ENCODE measurements at regions not wholly inside any gene's neighbourhood (a gene's known extent, or its start where the extent isn't known, plus 50 kb on each side); places are given as distances from the start of the nearest gene placed in this dataset.
A peak's percentile ranks its signal among the peaks of the same experiment; 100 is the strongest.

DNA sequence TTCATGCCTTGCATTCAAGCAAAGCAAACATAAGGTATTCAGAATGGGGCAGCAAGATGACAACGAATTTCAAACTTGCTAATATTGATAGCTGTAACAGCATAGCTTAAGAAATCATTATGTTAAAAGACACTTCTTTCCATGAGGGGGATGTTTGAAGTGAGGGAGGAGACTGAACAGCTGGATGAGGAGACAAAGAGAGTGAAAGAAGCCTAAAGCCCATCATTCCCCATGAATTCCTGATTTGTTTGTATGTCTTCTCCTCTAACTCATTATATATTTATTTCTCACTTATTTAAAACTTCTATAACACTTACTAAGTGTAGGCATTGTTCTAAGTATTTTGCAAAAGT is 125.2 kb upstream of the PBX1 start:
- ATAC-seq: no peak
- Histone ChIP-seq H3K9ac (ENCODE audit: low read length) (no peak overlapping the region), H2AFZ (ENCODE audit: low read depth, low read length, poor library complexity, severe bottlenecking) (no peak overlapping the region), H3K36me3 (ENCODE audit: control insufficient read depth in 1 of 2, insufficient read depth in 2 of 2, low read length in 2 of 2) (no peaks in the 10 kb centered on the region), H3K27me3 (ENCODE audit: insufficient read depth, low read length) (no peaks in the 10 kb centered on the region), H3K27ac (ENCODE audit: low read depth, low read length) (no peak overlapping the region), H3K79me2 (ENCODE audit: insufficient read depth, low read length) (no peaks in the 10 kb centered on the region), H4K20me1 (ENCODE audit: insufficient read depth) (no peaks in the 10 kb centered on the region), H3K9me3 (ENCODE audit: control insufficient read depth in 1 of 2, insufficient read depth in 1 of 2, low read depth in 1 of 2, low read length in 2 of 2) (no peaks in the 10 kb centered on the region), H3K4me2 (ENCODE audit: low read length) (no peak overlapping the region), H3K4me1 (ENCODE audit: control insufficient read depth in 1 of 2, insufficient read depth in 2 of 2, low read length in 2 of 2) (no peaks in the 10 kb centered on the region), H3K4me3 (replicated peaks in 1 of 2; ENCODE audit: low read depth in 1 of 2, low read length in 2 of 2) (no peak overlapping the region), H3K9me2 (ENCODE audit: insufficient read depth) (no peaks in the 10 kb centered on the region)
- intact Hi-C loops (cut with micrococcal nuclease): no loop called here
- POLR2A ChIA-PET: no interaction called here
- TF ChIP-seq FOSL1 (IDR thresholded peaks at IDR 0.05; ENCODE audit: low read depth) (no peak), TCF7L2 (IDR thresholded peaks at IDR 0.05; ENCODE audit: borderline replicate concordance, extremely low read depth, insufficient read depth, insufficient read length) (no peak), SP1 (IDR thresholded peaks at IDR 0.05; ENCODE audit: low read depth) (no peak), SRF (IDR thresholded peaks at IDR 0.05; ENCODE audit: low read depth) (no peak), POLR2AphosphoS5 (IDR thresholded peaks at IDR 0.05; ENCODE audit: low read depth, low read length) (no peak), CBX3 (IDR thresholded peaks at IDR 0.05; ENCODE audit: low read depth) (no peak), EZH2phosphoT487 (IDR thresholded peaks at IDR 0.05; ENCODE audit: borderline replicate concordance) (no peak), CEBPB (IDR thresholded peaks at IDR 0.05; ENCODE audit: low read depth) (no peak)
- TF ChIP-seq, protein P1, sequence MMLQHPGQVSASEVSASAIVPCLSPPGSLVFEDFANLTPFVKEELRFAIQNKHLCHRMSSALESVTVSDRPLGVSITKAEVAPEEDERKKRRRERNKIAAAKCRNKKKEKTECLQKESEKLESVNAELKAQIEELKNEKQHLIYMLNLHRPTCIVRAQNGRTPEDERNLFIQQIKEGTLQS (IDR thresholded peaks at IDR 0.05): no peak
- CTCF ChIA-PET: no interaction called here
- RAD21 ChIA-PET (ENCODE audit: low non-redundant PET in 1 of 2, low total read pairs in 2 of 2, uncharacterized antibody in 2 of 2, unreplicated experiment in 2 of 2): no interaction called here
- no TSS peak for BruUV-seq (replicated peaks)
- no peak for DNase-seq (ENCODE audit: low read depth, low spot score)

DNA sequence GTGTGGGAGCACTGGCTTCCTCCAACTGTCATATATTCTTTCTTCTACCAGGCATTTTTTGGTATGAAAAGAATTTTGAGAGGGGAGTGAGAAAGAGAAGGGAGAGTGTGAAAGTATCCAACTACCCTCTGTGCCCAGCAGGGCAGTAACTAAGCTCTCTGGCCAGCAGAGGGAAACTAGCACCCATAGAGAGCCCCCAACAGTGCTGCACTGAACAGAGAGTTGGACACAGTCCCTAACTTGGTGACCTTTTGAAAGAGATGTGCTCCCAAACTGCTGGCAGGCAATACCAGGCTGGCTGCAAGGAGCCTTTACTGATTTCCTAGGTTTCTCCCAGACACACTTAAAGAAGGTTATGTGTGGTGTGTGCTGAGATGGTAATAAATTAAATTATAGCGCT is 118.8 kb upstream of the PBX1 start:
- Histone ChIP-seq H3K9me2 (ENCODE audit: insufficient read depth) (0 out of 2 replicates have a peak, but pooled peaks cover 3% of the 10 kb centered on the region), H3K4me3 (replicated peaks in 1 of 2; ENCODE audit: low read depth in 1 of 2, low read length in 2 of 2) (no peak overlapping the region), H3K9ac (ENCODE audit: low read length) (no peak overlapping the region), H3K27me3 (ENCODE audit: insufficient read depth, low read length) (no peaks in the 10 kb centered on the region), H2AFZ (ENCODE audit: low read depth, low read length, poor library complexity, severe bottlenecking) (no peak overlapping the region), H3K4me2 (ENCODE audit: low read length) (peak overlapping the region; percentile 36; the same call in 1 of the 2 replicates), H3K79me2 (ENCODE audit: insufficient read depth, low read length) (no peaks in the 10 kb centered on the region), H4K20me1 (ENCODE audit: insufficient read depth) (no peaks in the 10 kb centered on the region), H3K4me1 (ENCODE audit: control insufficient read depth in 1 of 2, insufficient read depth in 2 of 2, low read length in 2 of 2) (peaks cover 3 to 9% of the 10 kb centered on the region in 2 experiments; a peak in 3 of 4 replicates), H3K27ac (ENCODE audit: low read depth, low read length) (no peak overlapping the region), H3K9me3 (ENCODE audit: control insufficient read depth in 1 of 2, insufficient read depth in 1 of 2, low read depth in 1 of 2, low read length in 2 of 2) (no peaks in the 10 kb centered on the region), H3K36me3 (ENCODE audit: control insufficient read depth in 1 of 2, insufficient read depth in 2 of 2, low read length in 2 of 2) (no peaks in the 10 kb centered on the region)
- TF ChIP-seq TCF7L2 (IDR thresholded peaks at IDR 0.05; ENCODE audit: borderline replicate concordance, extremely low read depth, insufficient read depth, insufficient read length): peak; percentile 10
- no peak for TF ChIP-seq ELF1 (IDR thresholded peaks at IDR 0.05; ENCODE audit: borderline replicate concordance, low read depth)
- peak in 2 of 3 experiments; percentile 60 to 65; a peak in 4 of 6 replicates for TF ChIP-seq CTCF (IDR thresholded peaks at IDR 0.05 in 2 of 3, conservative IDR thresholded peaks at IDR 0.05 in 1 of 3; ENCODE audit: borderline replicate concordance in 1 of 3, insufficient read depth in 1 of 3, low read depth in 2 of 3, low read length in 2 of 3)
- peak; percentile 58 for TF ChIP-seq RAD21 (IDR thresholded peaks at IDR 0.05; ENCODE audit: low read depth)
- RAD21 ChIA-PET (ENCODE audit: low non-redundant PET in 1 of 2, low total read pairs in 2 of 2, uncharacterized antibody in 2 of 2, unreplicated experiment in 2 of 2): no interaction called here
- ATAC-seq (peak; percentile 98), DNase-seq (ENCODE audit: low read depth, low spot score) (no peak)
- intact Hi-C loops (cut with micrococcal nuclease): loop anchor here (5.0 to 10.0 kb wide), 3 partner anchors 65 to 347 kb away; no protein-coding TSS in a partner anchor
- POLR2A ChIA-PET: no interaction called here
- no TSS peak for BruUV-seq (replicated peaks)
- CTCF ChIA-PET: no interaction called here

All from HCT116 (cell line).